HG03045 (cell line): ENCODE measurements at regions not wholly inside any gene's neighbourhood (a gene's known extent, or its start where the extent isn't known, plus 50 kb on each side); places are given as distances from the start of the nearest gene placed in this dataset.
"Not testable (repeated sequence)": the region's sequence is repeated elsewhere in the genome, so short reads cannot be mapped to it uniquely, and the experiment has no call there.

Experiments used
- ATAC-seq: cut with Tn5 transposase; IDR thresholded peaks from one replicate; pipeline ENCODE4 v1.9.1; 2021; ENCODE audit warnings: mild to moderate bottlenecking, moderate library complexity; ENCODE audit not compliant: unreplicated experiment

GRCh38 chr6:12348530-12349511 is 58.7 kb downstream of the EDN1 start:
- no peak for ATAC-seq

- no peak for ATAC-seq
Measured at GRCh38 chr6:12350644-12351170, 60.5 kb downstream of the EDN1 start.

DNA sequence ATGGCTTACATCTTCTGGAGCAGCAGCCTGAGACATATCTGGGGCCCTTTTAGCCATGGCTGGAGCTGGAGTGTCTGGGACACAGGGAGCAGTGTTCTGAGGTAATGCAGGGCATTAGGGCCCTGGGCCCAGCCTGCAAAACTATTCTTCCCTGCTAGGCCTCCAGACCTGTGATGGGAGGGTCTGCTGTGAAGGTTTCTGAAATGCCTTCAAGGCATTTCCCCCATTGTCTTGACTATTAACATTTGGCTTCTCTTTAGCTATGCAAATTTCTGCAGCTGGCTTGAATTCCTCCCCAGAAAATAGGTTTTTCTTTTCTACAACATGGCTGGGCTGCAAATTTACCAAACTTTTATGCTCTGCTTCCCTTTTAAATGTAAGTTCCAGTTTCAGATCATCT is 61.5 kb downstream of the EDN1 start:
- ATAC-seq, result no peak

- ATAC-seq, result no peak
Measured at GRCh38 chr6:12353731-12354130, 63.6 kb downstream of the EDN1 start.

DNA sequence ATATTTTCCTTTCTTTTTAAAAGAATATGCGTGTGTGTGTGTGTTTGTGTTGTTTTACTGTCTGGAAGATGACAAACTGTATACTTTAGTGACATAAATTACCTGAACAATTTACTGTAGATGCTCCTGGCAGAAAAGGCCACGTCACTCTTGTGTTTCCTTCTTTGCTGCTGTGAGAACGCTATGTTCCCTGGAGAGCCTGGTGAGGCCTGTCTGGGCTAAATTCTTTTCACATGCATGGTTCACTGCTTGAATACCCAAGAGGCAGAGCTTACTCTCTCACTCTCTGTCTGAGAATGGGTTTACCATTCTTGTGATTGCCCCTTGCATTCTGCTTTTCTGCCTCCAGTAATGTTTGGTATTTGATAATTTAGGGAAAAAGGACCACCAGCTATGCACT is 64.3 kb downstream of the EDN1 start:
- no peak for ATAC-seq

DNA sequence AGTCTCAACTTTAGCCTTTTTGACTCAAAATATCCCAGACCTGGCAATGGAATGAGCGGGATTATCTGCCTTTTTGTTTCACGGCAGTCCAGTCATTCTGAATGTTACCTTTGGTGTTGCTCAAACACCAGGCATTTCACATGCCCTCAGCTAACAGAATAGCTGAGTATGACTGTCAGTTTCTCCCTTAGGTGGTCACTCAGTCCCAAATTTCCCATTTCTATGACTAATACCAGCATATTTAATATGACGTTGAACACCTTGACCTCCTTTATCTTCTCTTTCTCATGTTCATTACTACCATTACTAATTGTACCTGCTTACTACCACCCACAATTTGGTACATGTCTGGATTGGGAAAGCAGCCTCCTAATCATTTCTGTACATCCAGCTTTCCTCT is 65.2 kb downstream of the EDN1 start:
- ATAC-seq, result no peak

GRCh38 chr6:12356431-12356830 is 66.3 kb downstream of the EDN1 start:
- no peak for ATAC-seq

DNA sequence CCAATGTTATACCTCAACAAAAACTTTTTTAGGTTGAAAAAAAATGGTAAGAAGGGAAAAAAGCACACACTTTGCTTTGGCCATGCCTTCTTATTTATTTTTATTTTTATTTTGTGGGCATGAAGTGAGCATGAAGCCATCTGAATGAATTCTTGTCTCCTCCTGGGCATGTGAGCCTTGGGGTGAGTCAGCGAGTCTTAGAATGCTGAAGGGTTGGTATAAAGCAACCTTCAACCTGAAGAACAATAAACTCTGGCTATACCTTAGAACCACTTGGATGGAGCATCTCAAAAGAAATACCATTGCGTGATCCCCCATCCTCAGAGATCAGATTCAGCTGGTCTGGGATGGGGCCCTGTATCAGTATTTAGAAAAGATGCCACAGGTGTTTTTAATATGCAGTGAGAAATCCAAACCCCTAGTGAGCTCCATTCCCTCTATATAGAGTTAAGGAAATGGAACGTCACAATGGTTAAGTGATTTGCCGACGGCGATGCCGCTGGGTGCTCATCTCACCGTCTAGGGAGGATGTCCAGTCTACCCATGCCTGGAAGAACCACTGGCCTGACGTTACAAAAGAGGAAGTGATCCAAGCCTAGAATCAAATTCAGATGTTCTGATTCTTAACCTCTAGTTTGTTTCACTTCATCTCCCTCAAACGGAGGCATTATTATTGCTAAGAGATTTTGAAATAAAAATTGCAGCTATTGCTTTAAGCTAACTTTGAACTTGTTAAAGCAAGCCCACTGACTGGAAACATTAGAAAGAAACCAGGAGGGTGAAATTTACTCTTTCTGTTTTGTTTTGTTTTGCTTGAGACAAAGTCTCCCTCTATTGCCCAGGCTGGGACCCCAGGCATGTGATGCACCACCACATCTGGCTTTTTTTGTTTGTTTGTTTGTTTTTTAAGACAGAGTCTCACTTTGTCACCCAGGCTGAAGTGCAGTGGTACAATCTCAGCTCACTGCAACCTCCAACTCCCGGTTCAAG is 67.1 kb downstream of the EDN1 start:
- ATAC-seq, result peak; percentile 67

- no peak for ATAC-seq
Measured at GRCh38 chr6:12359036-12359435, 68.9 kb downstream of the EDN1 start.

- ATAC-seq, result no peak
Measured at GRCh38 chr6:12361042-12361765, 71.0 kb downstream of the EDN1 start.

GRCh38 chr6:12363277-12363650 is 73.1 kb downstream of the EDN1 start:
- ATAC-seq, result not testable (repeated sequence)

GRCh38 chr6:12363651-12364381 is 73.7 kb downstream of the EDN1 start:
- peak; percentile 76 for ATAC-seq

GRCh38 chr6:12364621-12365020 is 74.5 kb downstream of the EDN1 start:
- ATAC-seq, result no peak

DNA sequence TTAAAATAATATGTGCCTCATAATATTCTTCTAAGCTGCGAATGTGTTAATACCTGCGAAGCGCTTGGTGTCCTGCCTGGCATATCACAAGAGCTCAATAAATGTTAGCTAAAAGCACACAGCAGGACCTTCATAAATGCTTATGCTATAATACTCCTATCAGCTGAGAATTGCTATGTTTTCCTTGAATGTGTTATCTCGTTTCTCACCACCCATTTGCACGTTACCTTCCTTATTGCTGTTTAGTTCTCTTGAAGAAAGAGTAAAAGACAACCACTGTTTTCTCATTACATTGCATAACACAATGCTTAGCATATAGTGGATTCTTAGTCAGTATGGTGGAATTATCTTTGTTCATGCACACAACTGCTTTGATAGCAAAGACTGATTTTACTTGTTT is 76.6 kb downstream of the EDN1 start:
- ATAC-seq, result no peak

DNA sequence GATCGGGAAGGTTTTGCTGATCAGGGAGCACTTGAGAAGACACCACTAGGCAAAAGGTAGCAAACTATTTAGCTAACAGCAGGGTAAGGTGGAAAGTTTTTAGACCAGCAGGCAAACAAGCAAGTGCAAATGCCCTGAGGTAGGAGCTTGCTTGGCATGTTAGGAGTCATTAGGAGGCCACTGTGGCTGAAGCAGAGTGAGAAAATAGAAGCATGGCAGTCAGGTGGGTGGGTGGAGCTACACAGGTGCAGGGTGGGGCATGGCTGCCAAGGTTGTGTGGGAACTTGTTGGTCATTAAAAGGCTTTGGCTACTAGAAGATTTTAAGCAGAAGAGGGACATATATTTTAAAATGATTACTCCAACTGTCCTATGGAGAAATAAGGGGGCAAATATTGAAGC is 77.3 kb downstream of the EDN1 start:
- ATAC-seq, result no peak

DNA sequence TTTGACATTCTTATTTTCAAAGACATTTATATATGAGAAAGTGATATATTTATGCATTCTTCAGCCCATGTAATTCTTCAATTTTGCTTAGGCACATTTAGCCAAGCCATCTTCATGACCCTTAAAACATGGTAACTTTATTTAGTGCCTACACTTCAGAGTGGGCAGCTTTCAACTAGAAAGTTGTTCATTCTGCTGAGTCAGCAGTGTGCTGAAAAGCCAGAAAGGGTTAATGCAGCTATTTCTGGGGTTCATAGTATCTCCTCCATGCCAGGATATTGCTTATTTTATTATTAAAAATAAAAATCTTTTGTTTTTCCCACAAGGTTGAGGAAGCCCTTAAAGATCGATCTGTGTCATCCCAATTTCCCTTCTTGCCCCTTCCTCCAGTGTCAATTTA is 79.2 kb downstream of the EDN1 start:
- ATAC-seq, result no peak

GRCh38 chr6:12369781-12370262 is 79.7 kb downstream of the EDN1 start:
- ATAC-seq, result peak; percentile 63

DNA sequence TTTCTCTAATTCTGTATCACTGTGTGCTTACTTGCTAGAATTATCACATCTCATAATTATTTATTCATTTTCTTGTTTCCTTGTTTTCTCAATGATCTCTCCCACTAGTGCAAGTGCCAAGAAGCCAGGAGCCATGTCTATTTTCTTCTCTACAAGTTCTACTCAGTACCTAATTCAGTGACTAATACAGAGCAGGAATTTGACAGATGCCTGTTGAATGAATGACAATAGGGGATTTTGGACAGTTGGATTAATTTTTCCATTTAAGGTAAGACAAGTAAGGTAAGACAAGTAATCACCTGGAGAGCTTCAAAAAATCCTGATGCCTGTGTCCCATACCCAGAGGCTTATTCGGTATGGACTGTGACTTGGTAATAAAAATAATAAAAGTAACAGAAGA is 81.0 kb downstream of the EDN1 start:
- no peak for ATAC-seq

DNA sequence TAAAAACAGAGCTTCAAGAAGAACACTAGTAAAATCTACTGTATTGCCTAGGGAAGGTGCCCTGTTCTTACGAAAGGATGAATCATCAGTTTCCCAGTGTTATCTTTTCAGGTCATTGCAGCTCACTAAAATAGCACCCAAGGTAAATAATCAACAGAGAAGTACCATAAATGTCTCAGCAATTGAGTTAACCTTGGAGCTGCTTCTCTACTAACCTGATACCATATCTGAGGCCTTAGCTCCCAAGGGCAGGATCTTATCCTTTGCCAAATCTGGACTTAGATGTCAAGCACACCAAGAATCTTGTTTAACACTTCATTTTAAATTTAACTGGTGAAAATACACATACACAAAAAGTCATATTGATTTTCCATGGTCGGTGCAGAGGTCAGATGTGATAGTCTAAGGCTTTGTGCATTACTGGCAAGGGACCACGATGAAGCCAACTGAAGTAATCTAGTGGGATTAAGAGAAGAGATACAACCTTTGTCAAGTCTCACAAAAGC is 81.5 kb downstream of the EDN1 start:
- ATAC-seq, result no peak

- no peak for ATAC-seq
Measured at GRCh38 chr6:12379181-12379580, 89.0 kb downstream of the EDN1 start.
